NCI-H1417 treated with DMSO at 0.1 percent for 48 hours (cell line): ENCODE measurements at regions not wholly inside any gene's neighbourhood (a gene's known extent, or its start where the extent isn't known, plus 50 kb on each side); places are given as distances from the start of the nearest gene placed in this dataset.

ENCODE experiments used
- DNase-seq: peaks from one replicate; lab custom pipeline; 2025; lab: John Stamatoyannopoulos, UW

GRCh38 chr2:19846567-19846966, 55.2 kb downstream of the TTC32 start:
- no peak for DNase-seq

- no peak for DNase-seq
Measured at GRCh38 chr2:19846030-19846429, 55.8 kb downstream of the TTC32 start.

- no peak for DNase-seq
Measured at GRCh38 chr2:19845323-19845920, 56.4 kb downstream of the TTC32 start.

GRCh38 chr2:19844750-19845149, 57.0 kb downstream of the TTC32 start:
- DNase-seq: no peak

GRCh38 chr2:19843992-19844515, 57.7 kb downstream of the TTC32 start:
- no peak for DNase-seq

GRCh38 chr2:19841918-19842693, 59.7 kb downstream of the TTC32 start:
- DNase-seq: no peak

GRCh38 chr2:19839438-19839837, 62.3 kb downstream of the TTC32 start:
- no peak for DNase-seq

- DNase-seq: no peak
Measured at GRCh38 chr2:19838616-19839015, 63.2 kb downstream of the TTC32 start.

GRCh38 chr2:19837235-19837766, 64.5 kb downstream of the TTC32 start:
- DNase-seq: no peak

GRCh38 chr2:19835781-19836281, 66.0 kb downstream of the TTC32 start:
- no peak for DNase-seq

- no peak for DNase-seq
Measured at GRCh38 chr2:19833978-19834377, 67.8 kb downstream of the TTC32 start.

- no peak for DNase-seq
Measured at GRCh38 chr2:19829672-19830071, 72.1 kb downstream of the TTC32 start.

- DNase-seq: no peak
Measured at GRCh38 chr2:19826874-19827273, 74.9 kb downstream of the TTC32 start.

GRCh38 chr2:19823507-19823906, 78.3 kb downstream of the TTC32 start:
- DNase-seq: no peak

GRCh38 chr2:19819097-19820065, 82.4 kb downstream of the TTC32 start:
- DNase-seq: no peak

GRCh38 chr2:19818543-19818942, 83.2 kb downstream of the TTC32 start:
- DNase-seq: no peak

- no peak for DNase-seq
Measured at GRCh38 chr2:19818039-19818438, 83.7 kb downstream of the TTC32 start.

GRCh38 chr2:19815746-19816145, 86.0 kb downstream of the TTC32 start:
- no peak for DNase-seq

- DNase-seq: no peak
Measured at GRCh38 chr2:19812166-19812565, 89.6 kb downstream of the TTC32 start.

GRCh38 chr2:19811186-19811585, 90.6 kb downstream of the TTC32 start:
- no peak for DNase-seq

- no peak for DNase-seq
Measured at GRCh38 chr2:19810637-19811036, 91.1 kb downstream of the TTC32 start.

- no peak for DNase-seq
Measured at GRCh38 chr2:19810148-19810547, 91.6 kb downstream of the TTC32 start.
